Panc1 (cell line): ENCODE measurements at regions not wholly inside any gene's neighbourhood (a gene's known extent, or its start where the extent isn't known, plus 50 kb on each side); places are given as distances from the start of the nearest gene placed in this dataset.

Experiments used
- POLR2AphosphoS5 ChIP-seq: IDR thresholded peaks from 2 replicates; pipeline ENCODE4 v1.6.1; 2012; ENCODE audit warnings: mild to moderate bottlenecking, low read depth, low read length, moderate library complexity
- TF ChIP-seq, protein P1 (sequence below): fragments of 450-650 bp; IDR thresholded peaks from 2 replicates; pipeline ENCODE4 v1.5.1; 2017; ENCODE audit warnings: mild to moderate bottlenecking

- TF ChIP-seq, protein P1, sequence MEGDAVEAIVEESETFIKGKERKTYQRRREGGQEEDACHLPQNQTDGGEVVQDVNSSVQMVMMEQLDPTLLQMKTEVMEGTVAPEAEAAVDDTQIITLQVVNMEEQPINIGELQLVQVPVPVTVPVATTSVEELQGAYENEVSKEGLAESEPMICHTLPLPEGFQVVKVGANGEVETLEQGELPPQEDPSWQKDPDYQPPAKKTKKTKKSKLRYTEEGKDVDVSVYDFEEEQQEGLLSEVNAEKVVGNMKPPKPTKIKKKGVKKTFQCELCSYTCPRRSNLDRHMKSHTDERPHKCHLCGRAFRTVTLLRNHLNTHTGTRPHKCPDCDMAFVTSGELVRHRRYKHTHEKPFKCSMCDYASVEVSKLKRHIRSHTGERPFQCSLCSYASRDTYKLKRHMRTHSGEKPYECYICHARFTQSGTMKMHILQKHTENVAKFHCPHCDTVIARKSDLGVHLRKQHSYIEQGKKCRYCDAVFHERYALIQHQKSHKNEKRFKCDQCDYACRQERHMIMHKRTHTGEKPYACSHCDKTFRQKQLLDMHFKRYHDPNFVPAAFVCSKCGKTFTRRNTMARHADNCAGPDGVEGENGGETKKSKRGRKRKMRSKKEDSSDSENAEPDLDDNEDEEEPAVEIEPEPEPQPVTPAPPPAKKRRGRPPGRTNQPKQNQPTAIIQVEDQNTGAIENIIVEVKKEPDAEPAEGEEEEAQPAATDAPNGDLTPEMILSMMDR, result no peak
- no peak for TF ChIP-seq POLR2AphosphoS5
Measured at GRCh38 chr6:67863346-67863745, 771.7 kb upstream of the ADGRB3 start.
